Naive thymus-derived CD4-positive, alpha-beta T cell (primary cell): ENCODE measurements at regions not wholly inside any gene's neighbourhood (a gene's known extent, or its start where the extent isn't known, plus 50 kb on each side); places are given as distances from the start of the nearest gene placed in this dataset.
"Not testable (repeated sequence)": the region's sequence is repeated elsewhere in the genome, so short reads cannot be mapped to it uniquely, and the experiment has no call there.

ENCODE experiments used
- ATAC-seq: fragments of 150-1000 bp; cut with Tn5 transposase; 2 replicates; pipeline ENCODE4 v1.10.0; 2021; ENCODE audit warnings: mild to moderate bottlenecking, moderate library complexity
- CTCF ChIA-PET: fragments of 350-600 bp; sonication (Branson Sonifier 250); formaldehyde crosslinking; loops from one replicate; lab custom pipeline; 2021; ENCODE audit warnings: antibody characterized with exemption; lab: Charles Lee
- POLR2A ChIA-PET: fragments of 350-600 bp; sonication (Branson Sonifier 250); formaldehyde crosslinking; loops from one replicate; lab custom pipeline; 2021; ENCODE audit warnings: antibody characterized with exemption, inconsistent platforms; lab: Charles Lee
- DNase-seq, 9 donors: peaks; one replicate each; pipeline versions ENCODE4 v3.0.0 to v3.0.0-alpha.2; 2020 to 2022; ENCODE audit warnings: mixed read lengths in 1 of 9
- H3K27ac ChIP-seq: one replicate; pipeline ENCODE4 v1.7.0; 2013; ENCODE audit warnings: mild to moderate bottlenecking, low read depth, low read length, moderate library complexity
- H3K27me3 ChIP-seq, 2 donors: one replicate each; pipeline ENCODE4 v1.7.0; 2013; ENCODE audit warnings: low read length in 2 of 2, mild to moderate bottlenecking in 2 of 2, moderate library complexity in 2 of 2; ENCODE audit not compliant: control insufficient read depth in 2 of 2, insufficient read depth in 2 of 2
- H3K36me3 ChIP-seq, 3 experiments: 1 replicate in 2 of 3; 2 replicates in 1 of 3; pipeline ENCODE4 v1.7.0; 2013; ENCODE audit warnings: low read length in 3 of 3, mild to moderate bottlenecking in 3 of 3, moderate library complexity in 1 of 3; ENCODE audit not compliant: insufficient read depth in 3 of 3, control insufficient read depth in 2 of 3
- H3K4me1 ChIP-seq, 2 donors: one replicate each; pipeline ENCODE4 v1.7.0; 2013; ENCODE audit warnings: low read length in 2 of 2, mild to moderate bottlenecking in 2 of 2, moderate library complexity in 1 of 2; ENCODE audit not compliant: control insufficient read depth in 2 of 2, insufficient read depth in 2 of 2
- H3K4me3 ChIP-seq: 2 replicates; pipeline ENCODE4 v1.7.0; 2013; ENCODE audit warnings: mild to moderate bottlenecking, low read length
- H3K9me3 ChIP-seq, 3 experiments: 1 replicate in 2 of 3; 2 replicates in 1 of 3; pipeline ENCODE4 v1.7.0; 2013; ENCODE audit warnings: low read length in 3 of 3; ENCODE audit not compliant: control insufficient read depth in 2 of 3
- H3K27ac Mint-ChIP-seq, 9 donors: one replicate each; pipeline ENCODE4 v1.8.0; 2020 to 2022; ENCODE audit warnings: mixed read lengths in 9 of 9, mild to moderate bottlenecking in 8 of 9, moderate library complexity in 5 of 9, inconsistent platforms in 2 of 9
- H3K27me3 Mint-ChIP-seq, 5 donors: one replicate each; pipeline ENCODE4 v1.8.0; 2021 to 2022; ENCODE audit warnings: mixed read lengths in 5 of 5, mild to moderate bottlenecking in 1 of 5
- H3K36me3 Mint-ChIP-seq, 5 donors: one replicate each; pipeline ENCODE4 v1.8.0; 2020 to 2022; ENCODE audit warnings: mixed read lengths in 5 of 5, mild to moderate bottlenecking in 3 of 5, inconsistent platforms in 1 of 5
- H3K4me1 Mint-ChIP-seq, 7 donors: one replicate each; pipeline ENCODE4 v1.8.0; 2020 to 2022; ENCODE audit warnings: mixed read lengths in 7 of 7, mild to moderate bottlenecking in 3 of 7, inconsistent platforms in 1 of 7
- H3K4me3 Mint-ChIP-seq, 10 donors: one replicate each; pipeline ENCODE4 v1.8.0; 2020 to 2022; ENCODE audit warnings: mild to moderate bottlenecking in 10 of 10, mixed read lengths in 10 of 10, moderate library complexity in 6 of 10, inconsistent platforms in 2 of 10
- H3K9me3 Mint-ChIP-seq, 11 donors: one replicate each; pipeline ENCODE4 v1.8.0; 2020 to 2022; ENCODE audit warnings: mixed read lengths in 11 of 11, mild to moderate bottlenecking in 4 of 11, inconsistent platforms in 1 of 11, moderate library complexity in 1 of 11
- intact Hi-C, 2 donors: fragments of 100-400 bp; cut with micrococcal nuclease; formaldehyde crosslinking; loops; one replicate each; pipeline ENCODE4 v1.15.1; 2023

DNA sequence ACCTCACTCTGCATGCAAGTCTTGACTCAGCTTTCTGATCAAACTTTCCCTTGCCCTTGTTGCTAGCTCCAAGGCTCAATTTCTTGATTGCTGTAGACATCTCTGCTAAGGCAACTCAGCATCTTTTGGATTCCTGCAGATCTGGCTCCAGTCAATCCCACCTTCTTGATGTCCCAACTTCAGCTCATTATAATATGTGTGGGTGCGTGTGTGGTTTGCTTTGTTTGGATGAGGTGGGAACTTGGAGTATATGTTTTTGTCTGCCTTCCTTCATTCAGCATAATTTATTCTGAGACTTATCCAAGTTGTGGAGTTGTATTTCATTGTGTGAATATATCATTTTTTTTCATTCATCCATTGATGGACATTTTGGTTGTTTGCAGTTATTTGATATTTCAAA lies 364.8 kb upstream of the IGFBP3 start:
- POLR2A ChIA-PET = no interaction called here
- no peak overlapping the region for H3K4me3 Mint-ChIP-seq

DNA sequence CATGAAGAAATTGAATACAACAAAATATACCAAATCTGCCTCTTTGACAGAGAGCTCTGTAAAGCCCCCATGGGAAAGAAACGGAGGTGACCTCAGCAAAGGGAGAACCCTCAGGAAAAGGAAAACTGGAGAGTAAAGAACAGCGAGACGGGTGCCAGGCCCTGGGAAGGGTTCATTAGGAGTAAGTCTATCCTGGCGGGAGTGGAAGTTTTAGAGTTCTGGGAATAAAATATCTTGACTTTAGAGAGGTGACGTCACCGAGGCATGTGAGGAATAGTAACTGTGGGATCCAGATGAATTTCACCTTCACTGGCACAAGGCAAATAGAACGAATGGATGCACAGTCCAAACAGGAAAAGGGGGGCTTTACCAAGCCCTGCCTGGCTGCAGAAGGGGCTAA lies 362.8 kb upstream of the IGFBP3 start:
- H3K4me3 Mint-ChIP-seq = no peak overlapping the region
- ATAC-seq (no peak), DNase-seq (no peak)
- H3K4me3 ChIP-seq = no peak overlapping the region
- H3K27ac Mint-ChIP-seq = no peak overlapping the region
- no peaks in the 10 kb centered on the region for H3K9me3 ChIP-seq
- intact Hi-C loops = no loop called here
- no peaks in the 10 kb centered on the region for H3K27me3 ChIP-seq
- H3K9me3 Mint-ChIP-seq = peaks cover 0 to 7% (median under 1%) of the 10 kb centered on the region in 11 donors
- no peak overlapping the region for H3K27ac ChIP-seq
- ChIA-PET POLR2A (no interaction called here), CTCF (no interaction called here)
- H3K36me3 ChIP-seq = no peaks in the 10 kb centered on the region
- no peaks in the 10 kb centered on the region for H3K27me3 Mint-ChIP-seq
- H3K4me1 ChIP-seq = no peaks in the 10 kb centered on the region
- H3K4me1 Mint-ChIP-seq = no peaks in the 10 kb centered on the region
- no peaks in the 10 kb centered on the region for H3K36me3 Mint-ChIP-seq

More for the DNA sequence above, 364.8 kb upstream of the IGFBP3 start:
- Mint-ChIP-seq H3K9me3 (peaks cover 0 to 3% (median 0%) of the 10 kb centered on the region in 11 donors), H3K27ac (no peak overlapping the region), H3K4me1 (no peaks in the 10 kb centered on the region), H3K36me3 (no peaks in the 10 kb centered on the region), H3K27me3 (no peaks in the 10 kb centered on the region)
- Histone ChIP-seq H3K9me3 (no peaks in the 10 kb centered on the region), H3K4me1 (no peaks in the 10 kb centered on the region), H3K4me3 (no peak overlapping the region), H3K27me3 (no peaks in the 10 kb centered on the region), H3K27ac (no peak overlapping the region), H3K36me3 (no peaks in the 10 kb centered on the region)
- CTCF ChIA-PET = no interaction called here
- DNase-seq = no peak
- no peak for ATAC-seq
- intact Hi-C loops = no loop called here

DNA sequence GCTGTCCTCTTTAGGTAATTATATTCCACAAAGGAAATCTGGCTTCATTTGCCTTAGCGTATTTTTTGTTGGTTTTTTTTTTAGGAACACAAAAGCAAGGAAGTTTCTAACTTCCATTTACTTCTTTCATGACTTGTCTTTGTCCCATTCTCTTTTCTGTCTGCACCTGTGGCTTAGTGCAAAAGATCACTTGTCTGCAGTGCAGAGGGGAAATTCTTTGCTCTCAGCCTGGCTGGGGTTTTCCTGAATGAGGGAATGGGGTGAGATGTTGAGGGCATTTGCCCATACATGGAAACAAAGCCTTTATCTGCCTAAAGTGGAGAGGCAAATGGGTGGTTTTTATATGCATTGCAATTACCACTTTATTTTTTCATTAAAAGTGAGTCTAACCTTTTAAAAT lies 361.1 kb upstream of the IGFBP3 start:
- no peaks in the 10 kb centered on the region for H3K9me3 ChIP-seq
- Mint-ChIP-seq H3K27me3 (no peaks in the 10 kb centered on the region), H3K36me3 (no peaks in the 10 kb centered on the region), H3K4me3 (no peak overlapping the region), H3K9me3 (peaks cover 0 to 15% (median 2%) of the 10 kb centered on the region in 11 donors), H3K4me1 (no peaks in the 10 kb centered on the region), H3K27ac (no peak overlapping the region)
- H3K4me3 ChIP-seq = no peak overlapping the region
- H3K27ac ChIP-seq = no peak overlapping the region
- POLR2A ChIA-PET = no interaction called here
- CTCF ChIA-PET = no interaction called here
- no peaks in the 10 kb centered on the region for H3K27me3 ChIP-seq
- intact Hi-C loops = no loop called here
- H3K36me3 ChIP-seq = no peaks in the 10 kb centered on the region
- DNase-seq (no peak), ATAC-seq (no peak)
- H3K4me1 ChIP-seq = no peaks in the 10 kb centered on the region

DNA sequence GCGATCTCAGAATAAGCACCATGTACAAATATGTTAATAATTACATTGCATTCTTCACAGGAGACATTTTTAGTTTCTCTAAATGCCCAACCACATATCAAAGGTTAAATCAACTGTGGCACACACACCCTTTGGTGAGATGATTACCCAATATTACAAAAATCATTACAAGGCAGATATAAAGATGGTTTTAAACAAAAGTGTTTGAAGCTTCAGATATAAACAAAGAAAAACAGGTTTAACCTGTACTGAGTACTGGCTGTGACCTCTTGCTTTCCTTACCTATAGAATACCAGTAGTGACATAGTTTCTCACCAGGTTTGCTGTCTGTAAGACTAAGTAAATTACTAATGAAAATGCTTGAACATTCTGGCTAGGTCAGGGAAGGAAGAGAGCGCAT lies 360.0 kb upstream of the IGFBP3 start:
- Mint-ChIP-seq H3K36me3 (no peaks in the 10 kb centered on the region), H3K4me1 (no peaks in the 10 kb centered on the region), H3K27me3 (no peaks in the 10 kb centered on the region), H3K4me3 (no peak overlapping the region), H3K9me3 (peaks cover 0 to 15% (median 3%) of the 10 kb centered on the region in 11 donors), H3K27ac (no peak overlapping the region)
- POLR2A ChIA-PET = no interaction called here
- intact Hi-C loops = no loop called here
- no peaks in the 10 kb centered on the region for H3K9me3 ChIP-seq
- no peaks in the 10 kb centered on the region for H3K36me3 ChIP-seq
- no peaks in the 10 kb centered on the region for H3K4me1 ChIP-seq
- H3K27ac ChIP-seq = no peak overlapping the region
- H3K27me3 ChIP-seq = no peaks in the 10 kb centered on the region
- H3K4me3 ChIP-seq = no peak overlapping the region
- CTCF ChIA-PET = no interaction called here
- ATAC-seq (no peak), DNase-seq (no peak)

DNA sequence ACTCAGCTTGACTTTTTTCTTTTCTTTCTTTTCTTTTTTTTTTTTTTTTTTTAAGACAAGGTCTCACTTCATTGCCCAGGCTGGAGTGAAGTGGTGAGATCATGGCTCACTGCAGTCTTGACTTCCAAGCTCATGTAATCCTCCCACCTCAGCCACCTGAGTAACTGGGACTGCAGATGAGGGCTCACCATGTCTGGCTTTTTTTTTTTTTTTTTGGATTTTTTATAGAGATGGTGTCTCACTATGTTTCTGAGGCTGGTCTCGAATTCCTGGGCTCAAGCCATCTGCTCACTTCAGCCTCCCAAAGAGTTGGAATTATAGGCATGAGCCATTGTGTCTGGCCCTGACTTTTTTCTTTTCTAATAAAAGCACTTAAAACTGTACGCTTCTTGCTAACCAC lies 358.2 kb upstream of the IGFBP3 start:
- H3K9me3 Mint-ChIP-seq = peaks cover 0 to 15% (median 3%) of the 10 kb centered on the region in 11 donors
- H3K4me3 Mint-ChIP-seq = no peak overlapping the region
- ChIA-PET CTCF (no interaction called here), POLR2A (no interaction called here)
- Histone ChIP-seq H3K36me3 (no peaks in the 10 kb centered on the region), H3K4me3 (no peak overlapping the region), H3K9me3 (no peaks in the 10 kb centered on the region), H3K27me3 (no peaks in the 10 kb centered on the region), H3K4me1 (no peaks in the 10 kb centered on the region), H3K27ac (no peak overlapping the region)
- no peak for ATAC-seq
- H3K27ac Mint-ChIP-seq = no peak overlapping the region
- intact Hi-C loops = no loop called here
- H3K36me3 Mint-ChIP-seq = no peaks in the 10 kb centered on the region
- H3K4me1 Mint-ChIP-seq = no peaks in the 10 kb centered on the region
- DNase-seq = no peak
- no peaks in the 10 kb centered on the region for H3K27me3 Mint-ChIP-seq

DNA sequence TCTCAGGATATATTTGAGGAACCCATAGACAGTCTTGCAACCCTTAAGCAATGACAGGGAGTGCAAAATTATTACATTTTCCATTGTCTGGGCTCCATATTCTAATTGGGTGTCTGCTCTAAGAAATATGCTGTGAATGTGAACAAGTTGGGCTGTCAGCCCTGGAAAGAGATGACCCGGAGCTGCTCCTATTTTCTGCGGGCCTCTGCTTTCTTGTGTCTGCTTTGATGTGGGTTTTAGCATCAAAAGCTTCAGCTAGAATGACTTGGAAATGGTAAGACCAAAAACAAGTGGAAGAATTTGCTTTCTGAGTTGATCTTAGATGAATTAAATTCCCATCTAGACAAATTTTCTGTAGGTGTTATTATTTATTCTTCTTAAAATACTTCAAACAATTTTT lies 343.6 kb upstream of the IGFBP3 start:
- intact Hi-C loops = no loop called here
- H3K4me1 ChIP-seq = no peaks in the 10 kb centered on the region
- no peaks in the 10 kb centered on the region for H3K4me1 Mint-ChIP-seq
- DNase-seq (no peak), ATAC-seq (no peak)
- H3K36me3 ChIP-seq = no peaks in the 10 kb centered on the region
- ChIA-PET CTCF (no interaction called here), POLR2A (no interaction called here)
- no peak overlapping the region for H3K4me3 ChIP-seq
- H3K36me3 Mint-ChIP-seq = peaks cover 0 to 4% (median 3%) of the 10 kb centered on the region in 5 donors
- peaks cover 0 to 4% (median 0%) of the 10 kb centered on the region in 3 experiments for H3K9me3 ChIP-seq
- no peaks in the 10 kb centered on the region for H3K27me3 Mint-ChIP-seq
- peaks cover 0 to 39% (median 17%) of the 10 kb centered on the region in 11 donors for H3K9me3 Mint-ChIP-seq
- no peaks in the 10 kb centered on the region for H3K27me3 ChIP-seq
- H3K27ac ChIP-seq = no peak overlapping the region
- H3K27ac Mint-ChIP-seq = no peak overlapping the region
- no peak overlapping the region for H3K4me3 Mint-ChIP-seq

DNA sequence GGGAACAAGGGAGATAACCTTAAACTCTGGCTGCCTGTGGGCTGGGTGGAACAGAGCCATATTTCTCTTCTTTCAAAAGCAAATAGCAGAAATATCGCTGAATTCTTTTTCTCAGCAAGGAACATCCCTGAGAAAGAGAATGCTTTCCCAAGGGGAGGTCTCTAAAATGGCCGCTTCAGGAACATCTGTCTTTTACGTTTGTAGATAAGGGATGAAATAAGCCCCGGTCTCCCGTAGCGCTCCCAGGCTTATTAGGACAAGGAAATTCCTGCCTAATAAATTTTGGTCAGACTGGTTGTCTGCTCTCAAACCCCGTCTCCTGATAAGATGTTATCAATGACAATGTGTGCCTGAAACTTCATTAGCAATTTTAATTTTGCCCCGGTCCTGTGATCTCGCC lies 340.6 kb upstream of the IGFBP3 start:
- H3K36me3 Mint-ChIP-seq, POLR2A ChIA-PET, DNase-seq, H3K27ac Mint-ChIP-seq, H3K4me3 ChIP-seq, H3K4me1 ChIP-seq, H3K4me1 Mint-ChIP-seq, H3K36me3 ChIP-seq, ATAC-seq, CTCF ChIA-PET, intact Hi-C loops, H3K27me3 ChIP-seq, H3K27ac ChIP-seq, H3K9me3 ChIP-seq, H3K4me3 Mint-ChIP-seq, H3K27me3 Mint-ChIP-seq: not testable (repeated sequence)
- peaks cover 8 to 39% (median 20%) of the 10 kb centered on the region in 11 donors for H3K9me3 Mint-ChIP-seq
